ENCODE measurements at regions not wholly inside any gene's neighbourhood (a gene's known extent, or its start where the extent isn't known, plus 50 kb on each side); places are given as distances from the start of the nearest gene placed in this dataset.

DNA sequence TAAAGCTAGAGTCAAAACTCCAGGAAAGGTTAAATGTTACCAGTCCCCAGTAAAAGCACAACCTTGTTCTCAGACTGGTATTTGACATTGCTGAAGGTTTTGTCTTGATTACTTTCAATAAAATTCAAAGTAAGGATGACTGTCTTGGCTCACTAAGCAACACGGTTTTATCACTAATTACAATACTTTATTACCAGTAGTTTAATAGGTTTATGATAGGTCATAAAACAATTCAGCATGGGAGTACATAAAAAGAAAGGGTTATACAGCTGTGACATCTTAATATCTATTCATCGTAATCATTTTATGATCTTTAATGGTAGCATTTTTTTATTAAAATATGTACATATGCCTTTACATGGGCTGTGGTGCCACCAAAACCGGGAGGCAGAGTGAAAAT lies 370.7 kb upstream of the IRX2 start:
- no peak for TF ChIP-seq EZH2phosphoT487 (IDR thresholded peaks at IDR 0.05; ENCODE audit: borderline replicate concordance, low read length)
- TF ChIP-seq EZH2 (IDR thresholded peaks at IDR 0.05; ENCODE audit: low read length, unreplicated experiment), result no peak
- TF ChIP-seq, protein P1, sequence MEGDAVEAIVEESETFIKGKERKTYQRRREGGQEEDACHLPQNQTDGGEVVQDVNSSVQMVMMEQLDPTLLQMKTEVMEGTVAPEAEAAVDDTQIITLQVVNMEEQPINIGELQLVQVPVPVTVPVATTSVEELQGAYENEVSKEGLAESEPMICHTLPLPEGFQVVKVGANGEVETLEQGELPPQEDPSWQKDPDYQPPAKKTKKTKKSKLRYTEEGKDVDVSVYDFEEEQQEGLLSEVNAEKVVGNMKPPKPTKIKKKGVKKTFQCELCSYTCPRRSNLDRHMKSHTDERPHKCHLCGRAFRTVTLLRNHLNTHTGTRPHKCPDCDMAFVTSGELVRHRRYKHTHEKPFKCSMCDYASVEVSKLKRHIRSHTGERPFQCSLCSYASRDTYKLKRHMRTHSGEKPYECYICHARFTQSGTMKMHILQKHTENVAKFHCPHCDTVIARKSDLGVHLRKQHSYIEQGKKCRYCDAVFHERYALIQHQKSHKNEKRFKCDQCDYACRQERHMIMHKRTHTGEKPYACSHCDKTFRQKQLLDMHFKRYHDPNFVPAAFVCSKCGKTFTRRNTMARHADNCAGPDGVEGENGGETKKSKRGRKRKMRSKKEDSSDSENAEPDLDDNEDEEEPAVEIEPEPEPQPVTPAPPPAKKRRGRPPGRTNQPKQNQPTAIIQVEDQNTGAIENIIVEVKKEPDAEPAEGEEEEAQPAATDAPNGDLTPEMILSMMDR (conservative IDR thresholded peaks at IDR 0.05; ENCODE audit: low read depth, low read length), result no peak
- Histone ChIP-seq H3K4me2 (ENCODE audit: low read length) (no peak overlapping the region), H3F3A (ENCODE audit: low read length, unreplicated experiment) (no peaks in the 10 kb centered on the region), H3K79me2 (ENCODE audit: low read length) (no peaks in the 10 kb centered on the region), H3K9me2 (replicated peaks; ENCODE audit: low read length) (no peaks in the 10 kb centered on the region), H3K27ac (ENCODE audit: low read length) (no peak overlapping the region), H3K36me3 (ENCODE audit: low read depth, low read length) (no peaks in the 10 kb centered on the region), H3K9me3 (ENCODE audit: low read length) (0 out of 2 replicates have a peak, but pooled peaks cover 4% of the 10 kb centered on the region), H3K4me1 (ENCODE audit: insufficient read depth, low read length) (no peaks in the 10 kb centered on the region), H3K4me3 (ENCODE audit: low read length) (no peak overlapping the region), H2AFZ (ENCODE audit: low read length) (no peak overlapping the region), H3K27me3 (ENCODE audit: low read length) (no peaks in the 10 kb centered on the region), H4K20me1 (ENCODE audit: low read length) (no peaks in the 10 kb centered on the region), H3K9ac (ENCODE audit: low read length) (no peak overlapping the region)
- intact Hi-C loops (cut with micrococcal nuclease), result no loop called here
- BruUV-seq (replicated peaks), result no TSS peak
- ChIA-PET POLR2A (ENCODE audit: unreplicated experiment) (no interaction called here), CTCF (no interaction called here)
- DNase-seq, result no peak
- ATAC-seq, result no peak

DNA sequence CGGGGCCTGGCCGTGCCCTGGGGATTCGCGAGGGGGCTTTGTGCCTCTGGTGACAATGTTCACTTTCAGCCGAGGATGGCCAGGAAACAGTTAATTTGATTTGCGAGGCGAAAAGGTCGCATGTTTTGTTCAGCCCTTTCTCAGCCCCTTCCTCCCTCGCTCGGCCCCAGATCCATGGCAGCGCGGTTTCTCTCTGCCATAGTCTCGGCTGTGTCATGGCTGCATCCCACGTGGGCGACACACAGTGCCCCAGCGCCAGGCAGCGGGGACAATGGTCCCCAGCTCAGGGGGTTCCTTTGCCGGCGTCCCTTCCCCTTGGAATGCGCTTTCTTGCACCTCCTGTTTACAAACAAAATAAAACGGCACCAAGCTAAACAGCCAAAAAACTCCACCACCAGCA lies 370.3 kb upstream of the IRX2 start:
- Histone ChIP-seq H4K20me1 (ENCODE audit: low read length) (no peaks in the 10 kb centered on the region), H3K4me3 (ENCODE audit: low read length) (no peak overlapping the region), H3K4me2 (ENCODE audit: low read length) (no peak overlapping the region), H3K27me3 (ENCODE audit: low read length) (no peaks in the 10 kb centered on the region), H3K9me3 (ENCODE audit: low read length) (0 out of 2 replicates have a peak, but pooled peaks cover 4% of the 10 kb centered on the region), H3F3A (ENCODE audit: low read length, unreplicated experiment) (no peaks in the 10 kb centered on the region), H3K79me2 (ENCODE audit: low read length) (no peaks in the 10 kb centered on the region), H3K9ac (ENCODE audit: low read length) (no peak overlapping the region), H3K27ac (ENCODE audit: low read length) (no peak overlapping the region), H3K9me2 (replicated peaks; ENCODE audit: low read length) (no peaks in the 10 kb centered on the region), H3K36me3 (ENCODE audit: low read depth, low read length) (no peaks in the 10 kb centered on the region), H3K4me1 (ENCODE audit: insufficient read depth, low read length) (no peaks in the 10 kb centered on the region), H2AFZ (ENCODE audit: low read length) (no peak overlapping the region)
- no peak for ATAC-seq
- POLR2A ChIA-PET (ENCODE audit: unreplicated experiment), result no interaction called here
- CTCF ChIA-PET, result no interaction called here
- intact Hi-C loops (cut with micrococcal nuclease), result no loop called here
- DNase-seq, result no peak
- no peak for TF ChIP-seq EZH2 (IDR thresholded peaks at IDR 0.05; ENCODE audit: low read length, unreplicated experiment)
- TF ChIP-seq, protein P1 (conservative IDR thresholded peaks at IDR 0.05; ENCODE audit: low read depth, low read length), result no peak
- no peak for TF ChIP-seq EZH2phosphoT487 (IDR thresholded peaks at IDR 0.05; ENCODE audit: borderline replicate concordance, low read length)
- BruUV-seq (replicated peaks), result no TSS peak

DNA sequence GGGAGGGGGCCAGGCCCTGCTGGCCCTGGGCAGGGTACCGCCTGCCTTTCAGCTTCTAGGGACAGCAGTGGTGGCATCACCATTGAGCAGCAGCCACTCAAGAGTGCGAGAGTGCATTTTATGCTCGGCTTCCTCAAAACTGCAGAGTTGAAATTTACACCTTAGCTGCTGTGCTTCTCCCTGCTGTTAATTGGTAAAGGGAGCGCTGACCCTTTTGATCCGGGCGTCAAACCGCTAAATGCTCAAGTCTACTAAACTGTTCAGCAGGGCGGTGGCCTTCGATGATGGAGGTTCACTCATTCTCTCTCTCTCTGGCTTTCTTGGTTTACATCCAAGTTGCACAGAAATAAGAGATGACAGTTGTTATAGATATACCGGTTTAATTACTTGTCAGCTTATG lies 368.6 kb upstream of the IRX2 start:
- no peaks in the 10 kb centered on the region for H3K79me2 ChIP-seq (ENCODE audit: low read length)
- H3K4me1 ChIP-seq (ENCODE audit: insufficient read depth, low read length), result no peaks in the 10 kb centered on the region
- H3K9me3 ChIP-seq (ENCODE audit: low read length), result 0 out of 2 replicates have a peak, but pooled peaks cover 4% of the 10 kb centered on the region
- H3K4me2 ChIP-seq (ENCODE audit: low read length), result no peak overlapping the region
- H3K27me3 ChIP-seq (ENCODE audit: low read length), result no peaks in the 10 kb centered on the region
- H3K4me3 ChIP-seq (ENCODE audit: low read length), result no peak overlapping the region
- H3K9ac ChIP-seq (ENCODE audit: low read length), result no peak overlapping the region
- ChIA-PET POLR2A (ENCODE audit: unreplicated experiment) (no interaction called here), CTCF (no interaction called here)
- H3K27ac ChIP-seq (ENCODE audit: low read length), result no peak overlapping the region
- TF ChIP-seq EZH2phosphoT487 (IDR thresholded peaks at IDR 0.05; ENCODE audit: borderline replicate concordance, low read length) (no peak), EZH2 (IDR thresholded peaks at IDR 0.05; ENCODE audit: low read length, unreplicated experiment) (no peak)
- TF ChIP-seq, protein P1 (conservative IDR thresholded peaks at IDR 0.05; ENCODE audit: low read depth, low read length), result no peak
- no peak overlapping the region for H2AFZ ChIP-seq (ENCODE audit: low read length)
- DNase-seq (no peak), ATAC-seq (no peak)
- no peaks in the 10 kb centered on the region for H3K36me3 ChIP-seq (ENCODE audit: low read depth, low read length)
- H3F3A ChIP-seq (ENCODE audit: low read length, unreplicated experiment), result no peaks in the 10 kb centered on the region
- no peaks in the 10 kb centered on the region for H4K20me1 ChIP-seq (ENCODE audit: low read length)
- intact Hi-C loops (cut with micrococcal nuclease), result no loop called here
- no peaks in the 10 kb centered on the region for H3K9me2 ChIP-seq (replicated peaks; ENCODE audit: low read length)
- BruUV-seq (replicated peaks), result no TSS peak
